MV-4-11 (cell line): ENCODE measurements at regions not wholly inside any gene's neighbourhood (a gene's known extent, or its start where the extent isn't known, plus 50 kb on each side); places are given as distances from the start of the nearest gene placed in this dataset.
A peak's percentile ranks its signal among the peaks of the same experiment; 100 is the strongest.

Experiments used
- DNase-seq: peaks from one replicate; lab custom pipeline; 2025; lab: John Stamatoyannopoulos, UW

DNA sequence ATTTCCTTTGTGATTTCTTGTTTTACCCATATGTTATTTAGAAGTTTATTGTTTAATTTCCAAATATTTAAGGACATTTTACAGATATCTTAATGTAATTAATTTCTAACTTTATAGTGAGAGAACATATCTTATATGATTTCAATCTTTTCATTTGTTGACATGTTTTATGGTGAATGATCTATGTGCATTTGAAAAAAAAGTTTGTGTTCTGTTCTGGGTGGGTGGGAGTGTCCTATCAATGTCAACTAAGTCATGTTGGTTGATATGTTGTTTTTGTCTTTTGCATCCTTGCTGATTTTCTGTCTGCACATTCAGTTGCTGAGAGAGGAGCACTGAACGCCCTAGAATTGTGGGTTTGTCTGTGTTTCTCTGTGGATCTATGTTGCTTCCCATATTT is 50.3 kb upstream of the CBFA2T3 start:
- no peak for DNase-seq

DNA sequence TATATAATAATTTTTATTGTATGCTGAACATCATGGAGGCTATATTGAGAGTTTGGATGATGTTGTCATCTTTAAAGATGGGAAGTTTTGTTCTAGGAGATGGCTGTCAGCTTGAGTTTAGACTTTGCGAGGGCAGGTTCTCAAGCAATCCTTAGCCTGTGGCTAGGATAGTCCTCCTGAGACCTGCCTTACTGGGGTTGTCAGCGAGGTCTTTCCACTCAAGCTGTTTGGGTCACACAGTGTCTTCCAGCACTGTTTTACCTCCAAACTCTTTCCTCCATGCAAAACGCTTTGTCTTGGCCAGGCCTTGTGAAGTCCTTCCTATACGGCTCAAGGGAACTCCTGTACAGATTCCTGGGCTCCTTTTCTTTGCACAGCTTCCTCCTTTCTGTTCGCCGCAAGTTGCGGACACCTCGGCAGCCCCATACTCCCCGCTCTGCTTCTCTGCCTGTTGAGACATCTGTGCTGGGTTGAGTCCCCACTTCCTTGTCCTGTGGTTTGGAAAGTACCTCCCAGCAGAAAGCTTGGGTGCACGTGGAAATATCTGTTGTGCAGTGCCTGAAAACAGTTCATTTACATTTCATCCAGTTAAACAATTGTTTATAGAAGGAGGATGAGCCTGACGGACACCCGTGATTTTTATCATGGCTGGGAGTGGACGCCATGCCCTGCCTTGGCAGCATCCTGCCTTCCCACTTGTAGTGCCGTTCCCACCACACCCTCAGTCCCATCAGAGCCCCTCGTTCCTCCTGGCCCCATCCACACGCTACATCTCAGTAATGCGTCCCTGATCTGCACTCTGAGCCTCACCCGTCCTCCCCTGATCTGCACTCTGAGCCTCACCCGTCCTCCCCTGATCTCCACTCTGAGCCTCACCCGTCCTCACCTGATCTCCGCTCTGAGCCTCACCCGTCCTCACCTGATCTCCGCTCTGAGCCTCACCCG is 55.0 kb upstream of the CBFA2T3 start:
- DNase-seq: peak; percentile 99

DNA sequence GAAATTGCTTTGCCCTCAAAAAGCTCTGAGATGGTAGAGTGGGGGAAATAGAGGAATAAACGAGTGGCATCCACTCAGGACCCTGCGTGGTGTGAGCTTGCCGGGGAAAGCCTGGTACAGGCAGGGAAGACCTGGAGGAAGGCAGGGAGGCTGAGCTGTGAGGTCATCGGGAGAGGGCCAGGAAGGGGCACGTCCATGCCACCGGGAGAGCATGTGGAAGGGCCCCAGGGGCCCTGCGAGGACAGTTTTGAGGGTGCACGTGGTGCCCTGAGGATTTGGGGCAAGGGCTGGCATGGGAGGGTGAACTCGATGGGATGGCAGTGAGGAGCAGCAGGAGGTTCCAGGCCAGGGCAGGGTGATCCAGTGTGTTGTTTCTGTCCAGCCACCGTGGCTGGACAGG is 56.3 kb upstream of the CBFA2T3 start:
- no peak for DNase-seq

DNA sequence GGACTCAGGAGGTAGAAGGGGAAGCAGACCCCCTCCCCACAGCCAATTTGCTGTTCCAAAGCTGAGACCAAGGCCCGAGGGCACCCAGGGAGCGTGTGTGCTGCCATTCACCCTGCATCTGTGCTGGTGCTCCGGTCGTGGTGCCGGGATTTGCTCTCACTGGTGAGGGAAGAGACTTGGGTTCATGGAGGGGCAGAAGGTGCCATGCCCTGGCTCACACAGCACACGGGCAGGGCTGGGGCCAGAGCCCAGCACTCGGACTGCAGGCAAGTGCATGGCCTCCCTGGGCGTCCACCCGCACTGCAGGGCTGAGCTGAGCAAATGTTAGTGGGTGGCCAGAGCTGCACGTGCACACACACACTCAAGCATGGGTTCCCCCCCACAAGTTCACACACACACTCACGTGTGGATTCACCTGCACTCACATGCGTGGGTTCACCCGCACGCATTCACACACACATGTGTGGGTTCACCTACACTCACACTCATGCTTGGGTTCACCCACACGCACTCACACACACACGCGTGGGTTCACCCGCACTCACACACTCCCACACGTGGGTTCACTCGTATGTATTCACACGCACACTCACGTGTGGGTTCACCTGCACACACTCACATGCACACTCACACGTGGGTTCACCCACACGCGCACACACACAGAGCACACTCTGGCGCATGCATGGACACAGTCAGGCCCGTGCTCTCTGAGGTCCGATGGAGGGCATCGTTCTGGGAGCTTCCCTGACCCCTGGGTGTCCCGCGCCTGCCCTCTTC is 57.0 kb upstream of the CBFA2T3 start:
- no peak for DNase-seq

DNA sequence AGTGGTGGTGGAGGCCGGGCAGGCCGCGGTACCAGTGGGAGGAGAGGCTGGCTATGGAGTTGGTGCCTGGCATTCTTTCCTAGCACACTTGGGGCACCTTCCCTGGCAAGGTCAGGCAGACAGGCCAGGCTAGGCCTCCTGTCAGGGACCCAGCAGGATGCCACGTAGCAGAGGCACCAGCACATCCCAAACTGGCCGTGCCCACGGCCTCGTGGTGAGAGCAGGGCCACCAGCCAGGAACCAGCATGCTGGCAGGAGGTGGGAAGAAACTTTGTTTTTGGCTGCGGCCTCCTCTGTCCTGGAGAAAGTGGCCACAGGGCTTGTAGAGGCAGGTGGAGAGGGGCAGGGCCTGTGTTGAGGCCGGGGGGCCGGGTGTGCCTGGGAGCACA is 57.6 kb upstream of the CBFA2T3 start:
- no peak for DNase-seq

DNA sequence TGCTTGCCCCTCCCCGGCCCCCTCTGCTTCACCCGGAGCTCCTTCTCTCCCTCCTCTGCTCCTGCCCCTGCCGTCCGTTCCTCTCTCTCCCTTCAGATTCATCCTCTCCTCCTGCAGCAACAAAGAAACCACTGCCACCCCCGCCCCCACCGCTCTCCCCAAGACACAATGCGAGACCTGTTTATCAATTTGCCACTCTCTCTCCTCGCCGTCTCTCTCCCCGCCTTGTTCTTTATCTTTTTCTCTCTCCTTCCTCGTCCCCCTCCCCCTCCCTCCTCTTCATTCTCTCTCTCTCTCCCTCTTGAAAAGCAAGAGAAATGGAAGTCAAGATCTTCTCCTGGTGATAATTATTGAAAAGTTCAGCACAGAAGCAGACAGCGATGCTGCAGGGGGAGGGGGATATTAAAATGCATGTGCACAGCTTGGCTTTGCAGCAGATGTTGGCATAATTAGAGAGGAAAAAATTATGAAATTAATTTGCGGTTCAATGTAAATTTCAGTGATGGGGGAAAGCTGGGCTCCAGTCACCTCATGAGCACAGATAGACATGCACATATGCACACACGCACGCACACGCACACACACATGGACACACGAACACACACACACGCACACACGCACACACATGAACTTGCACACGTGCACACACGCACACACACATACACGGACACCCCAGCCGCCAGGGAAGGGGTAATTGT is 58.1 kb upstream of the CBFA2T3 start:
- no peak for DNase-seq

DNA sequence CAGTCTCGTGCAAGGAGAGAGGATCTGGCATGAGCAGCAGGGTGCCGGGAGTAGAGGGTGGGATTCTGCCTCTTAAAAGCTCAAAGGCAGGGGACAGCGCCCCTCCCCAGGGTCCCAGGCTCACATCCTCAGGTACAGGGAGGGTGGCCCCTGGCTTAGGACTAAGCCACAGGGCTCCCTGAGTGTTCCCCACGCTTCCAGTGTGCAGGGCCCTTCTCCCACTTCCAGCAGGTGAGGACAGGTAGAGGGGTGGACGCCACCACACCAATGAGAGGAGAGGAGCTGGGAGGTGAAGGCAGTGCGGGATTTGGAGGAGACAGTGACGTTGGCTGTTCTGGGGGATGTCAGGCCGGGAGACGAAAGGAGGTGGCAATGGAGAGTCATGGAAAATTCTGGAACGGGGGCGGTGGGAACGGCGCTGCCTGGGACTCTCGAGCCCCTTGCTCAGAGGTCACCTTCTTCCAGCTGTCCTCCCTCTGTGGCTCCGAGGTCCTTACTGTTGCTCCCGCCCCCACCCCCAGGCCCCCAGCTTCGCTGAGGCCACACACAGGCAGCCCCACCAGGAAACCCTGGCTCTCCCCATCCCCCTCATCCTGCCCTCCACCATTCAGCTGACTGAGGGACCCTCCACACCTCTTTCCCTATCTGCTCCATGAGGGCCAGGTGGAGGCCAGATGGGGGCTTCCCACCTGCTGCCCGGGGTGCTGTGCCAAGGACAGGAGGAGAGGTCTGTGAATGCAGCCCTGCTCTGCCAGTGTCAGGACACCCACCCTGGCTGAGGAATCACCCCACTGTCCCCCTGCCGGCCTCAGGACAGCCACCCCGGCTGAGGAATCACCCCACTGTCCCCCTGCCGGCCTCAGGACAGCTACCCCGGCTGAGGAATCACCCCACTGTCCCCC is 57.7 kb upstream of the ACSF3 start:
- no peak for DNase-seq

DNA sequence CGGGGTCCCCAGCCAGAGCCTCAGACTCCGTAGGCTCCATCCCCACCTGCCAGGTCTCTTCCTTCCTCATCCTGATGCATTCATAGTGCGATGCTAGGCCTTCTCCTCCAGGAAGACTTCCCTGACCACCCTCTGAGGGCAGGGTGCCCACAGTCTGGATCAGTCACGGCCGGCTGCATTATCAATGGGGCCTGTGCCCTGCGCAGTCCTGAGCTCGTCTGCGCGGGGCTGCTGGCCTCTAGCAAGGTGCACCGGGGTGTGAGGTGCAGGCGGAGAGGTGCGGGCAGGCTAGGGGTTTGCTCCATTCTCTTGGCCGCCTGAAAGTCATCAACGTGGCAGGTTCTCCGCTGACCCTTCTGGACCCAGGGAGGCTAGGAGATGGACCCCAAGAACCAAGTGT is 56.9 kb upstream of the ACSF3 start:
- no peak for DNase-seq

DNA sequence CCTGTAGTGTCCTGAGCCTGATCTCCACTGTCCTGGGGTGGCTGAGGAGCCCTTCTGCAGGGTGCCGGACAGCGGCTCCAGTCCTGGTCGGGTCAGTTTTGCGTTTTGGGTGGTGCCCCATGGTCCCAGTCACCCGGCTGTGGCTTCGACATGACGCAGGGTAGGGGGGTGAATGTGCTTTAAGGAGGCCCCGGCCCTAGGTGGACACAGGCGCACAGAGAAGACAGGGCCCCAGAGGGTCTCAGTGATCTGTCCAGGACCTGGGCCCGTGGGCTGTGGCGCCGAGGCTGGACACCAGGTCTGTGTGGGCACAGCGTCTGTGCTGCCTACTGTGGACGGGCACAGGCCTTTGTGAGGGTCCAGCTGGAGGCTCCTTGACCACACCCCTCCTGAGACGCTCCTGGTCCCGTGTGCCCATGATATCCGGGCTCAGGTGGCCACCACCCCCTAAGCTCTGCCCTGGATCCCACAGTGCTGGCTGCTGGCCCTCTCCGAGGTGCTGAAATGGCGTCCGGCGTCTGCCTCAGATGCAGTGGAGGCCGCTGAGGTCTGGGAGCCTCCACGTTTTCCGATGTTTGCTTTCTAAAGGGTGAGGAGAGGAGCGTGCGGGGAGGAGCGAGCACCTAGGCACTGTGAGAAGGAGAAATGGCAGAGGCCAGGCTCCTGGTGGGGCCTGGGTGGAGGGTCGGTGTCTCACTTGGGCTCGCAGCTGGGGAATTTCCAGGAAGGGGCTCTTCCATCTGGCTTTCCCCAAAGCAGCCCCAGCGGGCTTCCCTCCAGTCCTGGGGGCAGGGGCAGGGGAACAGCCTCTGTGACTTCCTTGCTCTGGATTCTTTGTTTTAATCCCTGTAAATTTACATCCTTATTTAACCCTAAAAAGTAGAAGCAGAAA is 56.1 kb upstream of the ACSF3 start:
- DNase-seq: peak; percentile 28

DNA sequence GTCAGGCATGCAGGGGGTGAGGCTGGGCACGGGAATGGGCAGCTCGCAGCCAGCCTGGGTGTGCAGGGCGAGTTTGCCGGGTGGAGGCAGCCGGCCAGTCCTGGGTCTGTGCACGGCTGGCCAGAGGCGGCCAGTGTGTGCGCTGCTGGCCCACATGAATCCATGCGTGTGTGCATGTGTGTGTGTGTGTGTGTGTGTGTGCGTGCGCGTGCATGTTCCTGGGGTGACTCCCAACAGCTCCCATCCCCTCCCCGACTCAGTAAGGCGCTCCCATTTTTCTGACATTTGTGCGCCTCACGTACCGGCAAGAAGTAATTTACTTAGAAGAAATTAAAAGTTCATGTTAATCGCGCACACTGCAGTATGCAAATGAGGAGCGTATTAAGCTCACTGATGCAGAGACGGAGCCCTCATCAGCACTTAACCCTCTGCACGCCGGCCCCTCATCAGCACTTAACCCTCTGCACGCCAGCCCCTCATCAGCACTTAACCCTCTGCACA is 55.4 kb upstream of the ACSF3 start:
- DNase-seq: no peak

DNA sequence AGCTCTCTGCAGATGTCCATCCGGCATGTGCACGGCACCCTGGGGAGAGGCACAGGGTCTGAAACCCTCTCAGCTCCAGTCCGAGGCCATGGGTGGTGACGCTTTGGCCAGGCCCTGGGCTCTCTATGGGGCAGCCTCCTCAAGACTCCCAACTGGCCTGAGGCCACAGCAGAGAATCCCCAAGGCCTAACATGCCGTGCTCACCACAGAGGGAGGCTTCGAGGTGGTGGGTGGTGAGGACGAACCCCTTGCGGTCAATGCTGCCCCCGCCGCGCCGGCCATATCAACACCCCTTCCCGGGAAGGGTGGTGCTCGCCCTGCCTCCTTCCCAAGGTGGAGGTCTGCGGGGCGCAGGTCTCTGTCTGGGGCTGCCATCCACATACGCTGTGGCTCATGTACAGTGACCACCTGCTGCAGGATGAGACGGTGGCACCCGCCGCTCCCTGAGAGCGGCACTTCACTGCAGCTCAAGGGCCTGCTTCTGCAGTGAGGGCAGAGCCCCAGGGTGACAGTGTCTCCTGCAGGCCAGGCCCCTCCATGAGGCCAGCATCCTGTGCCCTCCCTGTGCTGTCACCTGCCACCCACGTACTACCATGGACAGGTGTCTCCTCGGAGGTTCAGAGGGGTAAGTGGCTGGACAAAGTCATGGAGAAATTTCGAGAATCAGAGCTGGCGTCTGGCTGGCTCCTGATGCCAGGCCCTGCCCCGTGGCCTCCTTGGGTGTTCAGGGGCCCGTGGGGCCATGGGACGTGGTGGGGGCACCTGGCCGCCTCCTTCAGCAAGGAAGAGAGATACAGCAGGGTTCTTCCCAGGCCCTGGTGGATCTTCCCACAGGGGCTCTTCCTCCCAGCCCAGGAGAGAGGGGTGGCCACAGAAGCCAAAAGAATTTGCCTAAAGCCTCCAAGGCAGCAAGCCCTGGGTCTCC is 54.6 kb upstream of the ACSF3 start:
- DNase-seq: no peak

DNA sequence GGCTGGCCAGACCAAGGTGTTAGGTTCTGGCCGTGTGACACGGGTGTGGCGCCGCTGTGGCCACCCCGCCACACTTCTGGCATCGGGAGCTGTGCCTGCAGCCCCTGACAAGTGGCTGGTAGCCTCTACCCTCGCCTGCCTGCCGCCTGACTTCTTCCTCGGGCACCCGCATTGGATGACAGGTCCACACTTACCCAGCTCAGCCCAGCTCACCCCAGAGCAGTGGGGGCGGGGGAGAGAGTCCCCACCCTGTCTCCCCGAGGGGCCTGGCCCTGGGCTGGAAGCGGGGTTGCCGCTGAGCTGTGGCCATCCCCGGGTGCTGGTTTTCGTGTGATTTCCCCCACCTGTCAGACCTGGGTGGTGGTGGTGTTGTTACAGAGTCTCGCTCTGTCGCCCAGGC is 53.9 kb upstream of the ACSF3 start:
- no peak for DNase-seq

DNA sequence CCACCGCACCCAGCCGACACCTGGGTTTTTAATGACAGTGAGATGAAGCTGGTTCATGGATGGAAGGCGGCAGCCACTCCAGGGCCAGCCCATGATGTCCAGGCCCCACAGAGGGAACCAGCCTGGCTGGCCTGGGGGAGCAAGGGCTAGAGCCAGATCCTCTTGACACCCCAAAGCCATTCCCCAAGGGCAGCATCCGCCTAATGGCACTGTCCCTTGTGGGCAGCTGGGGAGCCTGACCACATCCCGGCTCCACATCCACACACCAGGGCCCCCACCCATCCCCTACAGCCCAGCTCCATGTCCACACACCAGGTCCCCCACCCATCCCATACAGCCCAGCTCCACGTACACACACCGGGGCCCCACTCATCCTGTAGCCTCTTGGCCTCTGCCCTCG is 53.3 kb upstream of the ACSF3 start:
- DNase-seq: no peak

DNA sequence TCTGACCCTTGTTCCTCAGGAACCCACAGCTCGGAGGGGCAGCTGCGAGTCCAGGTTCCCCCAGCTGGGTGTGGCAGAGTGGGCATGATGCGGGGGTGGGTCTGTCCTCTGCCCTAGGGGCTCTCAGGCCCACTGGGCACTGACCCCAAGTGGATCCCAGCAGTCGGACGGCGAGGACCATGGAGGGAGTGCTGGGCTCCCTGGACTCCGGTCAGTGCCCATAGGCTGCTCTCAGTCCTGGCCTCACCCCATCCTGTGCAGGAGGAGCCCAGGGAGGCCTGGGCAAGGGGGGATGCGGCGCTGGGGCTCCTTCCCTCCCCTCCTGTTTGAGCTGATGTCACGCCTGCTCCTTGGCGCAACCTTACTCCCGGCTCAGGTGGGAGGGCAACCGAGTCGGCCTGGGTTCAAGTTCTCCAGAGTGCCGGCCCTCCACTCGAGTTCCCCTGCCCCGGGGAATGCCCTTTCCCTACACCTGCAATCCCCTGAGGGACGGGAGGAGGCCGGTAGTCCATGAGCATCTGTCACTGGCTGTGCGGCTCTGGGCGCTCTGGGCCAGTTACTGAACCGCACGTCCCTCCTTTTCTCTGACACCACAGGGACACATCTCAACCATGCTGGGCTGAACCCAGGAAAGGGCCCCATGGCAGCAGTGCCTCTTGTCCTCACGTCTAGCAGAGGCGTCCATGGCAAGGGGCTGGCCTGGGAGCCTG is 52.6 kb upstream of the ACSF3 start:
- no peak for DNase-seq

DNA sequence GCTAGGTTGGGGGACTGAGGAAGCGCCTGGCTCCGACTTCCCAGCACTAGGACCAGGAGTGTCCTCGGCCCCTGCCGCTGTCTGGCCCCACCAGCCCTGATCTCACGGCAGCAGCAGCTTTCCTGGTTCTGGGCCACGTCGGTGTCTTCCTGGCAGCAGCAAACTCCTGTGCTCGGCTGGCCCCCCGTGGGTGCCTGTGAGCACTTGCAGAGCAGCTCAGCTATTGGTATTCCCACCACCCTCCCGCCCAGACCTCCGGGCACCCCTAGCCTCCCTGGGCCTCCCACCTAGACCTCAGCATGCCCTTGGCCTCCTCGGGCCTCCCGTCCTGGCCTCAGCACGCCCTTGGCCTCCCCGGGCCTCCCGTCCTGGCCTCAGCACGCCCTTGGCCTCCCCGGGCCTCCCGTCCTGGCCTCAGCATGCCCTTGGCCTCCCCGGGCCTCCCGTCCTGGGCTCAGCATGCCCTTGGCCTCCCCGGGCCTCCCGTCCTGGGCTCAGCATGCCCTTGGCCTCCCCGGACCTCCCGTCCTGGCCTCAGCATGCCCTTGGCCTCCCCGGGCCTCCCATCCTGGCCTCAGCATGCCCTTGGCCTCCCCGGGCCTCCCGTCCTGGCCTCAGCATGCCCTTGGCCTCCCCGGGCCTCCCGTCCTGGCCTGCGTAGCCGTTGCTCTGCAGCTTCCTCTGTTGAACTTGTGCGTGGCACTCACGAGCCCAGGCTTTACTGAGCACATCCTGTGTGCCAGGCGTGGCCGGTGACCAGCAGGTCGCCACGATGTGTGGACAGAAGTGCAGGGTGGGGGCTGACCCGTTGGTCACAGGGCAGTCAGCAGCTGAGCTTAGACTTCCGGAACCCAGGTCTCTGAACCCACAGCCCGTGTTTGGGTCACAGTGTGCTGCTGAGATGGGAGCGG is 51.8 kb upstream of the ACSF3 start:
- DNase-seq: no peak

DNA sequence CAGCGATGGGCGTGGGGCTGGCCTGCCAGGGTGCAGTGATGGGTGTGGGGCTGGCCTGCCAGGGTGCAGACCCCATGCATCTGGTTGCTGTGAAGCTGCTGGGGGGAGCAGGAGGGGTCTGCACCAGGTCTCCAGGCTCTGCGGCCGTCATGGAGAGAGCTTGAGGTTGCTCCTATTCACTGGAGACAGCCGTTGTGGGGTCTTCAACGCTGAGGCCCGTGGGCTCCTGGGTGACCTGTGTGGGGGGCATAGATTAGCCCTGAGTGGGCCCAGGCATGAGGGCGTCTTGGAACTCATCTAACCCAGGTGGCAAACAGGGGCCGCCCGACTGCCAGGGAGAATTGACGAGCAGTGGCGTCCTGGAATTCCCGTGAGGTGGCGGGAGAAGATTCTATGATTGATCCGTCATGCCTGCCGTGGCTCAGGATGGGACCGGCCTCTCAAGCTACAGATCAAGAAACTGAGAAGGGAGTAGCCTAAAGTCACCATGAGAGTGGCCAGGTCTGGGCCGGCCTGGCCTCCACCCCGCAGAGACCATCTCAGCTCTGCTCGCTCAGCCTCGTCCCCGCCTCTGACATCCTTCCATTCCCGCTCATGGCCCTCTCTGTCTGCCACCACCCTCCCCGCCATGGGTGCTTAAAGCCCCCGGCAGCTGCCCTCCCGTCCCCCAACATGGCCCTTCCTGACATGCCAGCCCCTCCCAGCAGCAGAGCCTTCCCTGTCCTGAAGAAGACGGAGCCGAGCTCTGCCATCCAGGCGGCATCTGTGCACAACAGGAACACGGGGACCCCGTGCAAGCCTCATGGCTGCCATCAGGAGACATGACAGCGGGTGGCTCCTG is 50.7 kb upstream of the ACSF3 start:
- DNase-seq: no peak
